ENCODE measurements at regions not wholly inside any gene's neighbourhood (a gene's known extent, or its start where the extent isn't known, plus 50 kb on each side); places are given as distances from the start of the nearest gene placed in this dataset.
A peak's percentile ranks its signal among the peaks of the same experiment; 100 is the strongest.

DNA sequence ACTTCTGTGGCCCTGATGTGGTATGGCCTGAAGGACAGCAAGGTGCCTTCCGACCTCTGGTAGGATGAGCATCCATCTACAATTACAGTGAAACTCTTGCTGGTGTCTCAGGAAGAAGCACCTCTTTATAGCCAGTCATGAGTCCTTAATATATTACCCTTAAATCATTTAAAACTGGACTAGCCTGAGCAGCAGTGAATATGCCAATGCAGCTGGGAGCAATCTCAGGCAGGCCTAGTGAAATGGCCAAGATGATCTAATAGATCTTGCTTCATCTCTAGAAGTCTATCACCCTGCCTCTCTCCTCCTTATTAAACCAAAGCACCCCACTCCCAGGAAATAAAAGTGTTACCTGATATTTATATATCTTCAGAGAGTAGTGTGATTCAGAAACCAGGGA lies 66.7 kb upstream of the SORCS3 start:
- Histone ChIP-seq H3K56ac (replicated peaks; ENCODE audit: insufficient read length, low read depth, low read length) (no peak overlapping the region), H4K8ac (ENCODE audit: extremely low read depth, insufficient read depth, low read length) (no peak overlapping the region), H4K20me1 (replicated peaks in 1 of 2; ENCODE audit: control insufficient read depth in 1 of 2, insufficient read depth in 2 of 2, low read length in 2 of 2) (no peaks in the 10 kb centered on the region), H3K9ac (replicated peaks in 1 of 4; ENCODE audit: extremely low read depth in 1 of 4, low read depth in 3 of 4, low read length in 3 of 4) (no peak overlapping the region), H4K91ac (replicated peaks; ENCODE audit: insufficient read length, low read length) (no peak overlapping the region), H4K5ac (ENCODE audit: insufficient read length, low read depth, low read length) (no peak overlapping the region), H3K23me2 (ENCODE audit: low read depth, low read length) (no peaks in the 10 kb centered on the region; the same call in 1 of the 2 replicates), H2AK5ac (ENCODE audit: low read depth, low read length) (no peak overlapping the region), H3K4me1 (replicated peaks in 1 of 4; ENCODE audit: control insufficient read depth in 3 of 4, insufficient read depth in 4 of 4, low read length in 3 of 4) (peaks cover 0 to 4% (median 0%) of the 10 kb centered on the region in 4 experiments; a peak in 1 of 7 replicates), H2BK5ac (ENCODE audit: low read depth, low read length) (no peak overlapping the region), H3K27ac (ENCODE audit: low read depth, low read length) (no peak overlapping the region), H3K14ac (ENCODE audit: insufficient read length) (no peak overlapping the region), H3K23ac (ENCODE audit: insufficient read length) (no peak overlapping the region), H2BK120ac (replicated peaks; ENCODE audit: low read depth, low read length) (no peak overlapping the region), H2BK20ac (ENCODE audit: low read length) (no peak overlapping the region), H3K79me1 (ENCODE audit: low read depth, low read length) (no peaks in the 10 kb centered on the region), H2BK12ac (ENCODE audit: low read depth, low read length) (no peak overlapping the region), H2BK15ac (ENCODE audit: low read length) (no peak overlapping the region), H3K4me3 (ENCODE audit: extremely low read depth in 1 of 4, insufficient read depth in 2 of 4, low read depth in 3 of 4, low read length in 4 of 4) (no peak overlapping the region), H3K4me2 (ENCODE audit: insufficient read depth in 1 of 2, low read depth in 2 of 2, low read length in 2 of 2) (no peak overlapping the region), H3K4ac (replicated peaks; ENCODE audit: insufficient read length, low read depth, low read length) (no peak overlapping the region), H3K79me2 (ENCODE audit: control insufficient read depth in 1 of 2, insufficient read depth in 2 of 2, low read length in 2 of 2) (no peaks in the 10 kb centered on the region), H3K9me3 (ENCODE audit: insufficient read depth in 2 of 2, low read depth in 1 of 2, low read length in 1 of 2) (no peaks in the 10 kb centered on the region), H2AFZ (ENCODE audit: low read length) (no peak overlapping the region), H3K18ac (ENCODE audit: extremely low read depth, low read length) (no peak overlapping the region), H3K27me3 (replicated peaks in 1 of 4; ENCODE audit: control insufficient read depth in 3 of 4, extremely low read depth in 1 of 4, insufficient read depth in 3 of 4, low read length in 3 of 4) (no peaks in the 10 kb centered on the region), H3K36me3 (ENCODE audit: control insufficient read depth in 2 of 4, insufficient read depth in 4 of 4, low read length in 3 of 4) (no peaks in the 10 kb centered on the region)
- ChIA-PET CTCF (ENCODE audit: partially characterized antibody) (interaction anchor here (1.7 kb wide), 1 partner anchor 48 kb away, joined by 6 read pairs; no protein-coding TSS in a partner anchor), POLR2A (ENCODE audit: partially characterized antibody) (no interaction called here)
- WGBS, 2 experiments (ENCODE audit: extremely low coverage in 1 of 2, insufficient coverage in 1 of 2, insufficient read length in 1 of 2, insufficient replicate concordance in 2 of 2, low coverage in 1 of 2, low lambda C conversion rate in 2 of 2, missing lambda C conversion rate in 1 of 2) = 75% methylated on average over 1 of the region's 1 CpG; no CpG with 5 or more reads in 1 of the 2 experiments
- DNase-seq (ENCODE audit: low read depth in 1 of 2, low spot score in 2 of 2) (peak in 1 of 2 experiments; percentile 1), FAIRE-seq (no peak)
- TF ChIP-seq, protein P1, sequence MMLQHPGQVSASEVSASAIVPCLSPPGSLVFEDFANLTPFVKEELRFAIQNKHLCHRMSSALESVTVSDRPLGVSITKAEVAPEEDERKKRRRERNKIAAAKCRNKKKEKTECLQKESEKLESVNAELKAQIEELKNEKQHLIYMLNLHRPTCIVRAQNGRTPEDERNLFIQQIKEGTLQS (IDR thresholded peaks at IDR 0.05; ENCODE audit: insufficient read depth, low read depth, low read length) = no peak
- TF ChIP-seq NRF1 (IDR thresholded peaks at IDR 0.05; ENCODE audit: low read depth, low read length) = no peak
- no peak for TF ChIP-seq SIN3A (conservative IDR thresholded peaks at IDR 0.05 in 1 of 2, IDR thresholded peaks at IDR 0.05 in 1 of 2; ENCODE audit: low read depth in 1 of 2, low read length in 2 of 2)
- TF ChIP-seq, protein P2, sequence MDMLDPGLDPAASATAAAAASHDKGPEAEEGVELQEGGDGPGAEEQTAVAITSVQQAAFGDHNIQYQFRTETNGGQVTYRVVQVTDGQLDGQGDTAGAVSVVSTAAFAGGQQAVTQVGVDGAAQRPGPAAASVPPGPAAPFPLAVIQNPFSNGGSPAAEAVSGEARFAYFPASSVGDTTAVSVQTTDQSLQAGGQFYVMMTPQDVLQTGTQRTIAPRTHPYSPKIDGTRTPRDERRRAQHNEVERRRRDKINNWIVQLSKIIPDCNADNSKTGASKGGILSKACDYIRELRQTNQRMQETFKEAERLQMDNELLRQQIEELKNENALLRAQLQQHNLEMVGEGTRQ (IDR thresholded peaks at IDR 0.05; ENCODE audit: low read length) = no peak
- TF ChIP-seq ASH2L (IDR thresholded peaks at IDR 0.05; ENCODE audit: low read length) = no peak
- TF ChIP-seq CEBPB (IDR thresholded peaks at IDR 0.05; ENCODE audit: low read depth, low read length) = no peak
